Astrocyte of the spinal cord (primary cell): ENCODE measurements at regions not wholly inside any gene's neighbourhood (a gene's known extent, or its start where the extent isn't known, plus 50 kb on each side); places are given as distances from the start of the nearest gene placed in this dataset.

ENCODE experiments used
- DNase-seq: peaks from one replicate; pipeline ENCODE4 v3.0.0; 2011; ENCODE audit warnings: low read depth, low spot score
- H3K4me3 ChIP-seq: 2 replicates; pipeline ENCODE4 v1.5.1; 2011; ENCODE audit warnings: low read depth, mild to moderate bottlenecking, low read length, moderate library complexity
- CTCF ChIP-seq: IDR thresholded peaks from 2 replicates; pipeline ENCODE4 v1.5.1; 2012; ENCODE audit warnings: low read depth, mild to moderate bottlenecking, low read length, inconsistent platforms
- in situ Hi-C: cut with HindIII; loops from 2 replicates; pipeline ENCODE4 v1.10.0; 2017; ENCODE audit warnings: low sequenced_read_pairs

- no peak for TF ChIP-seq CTCF
- no peak for DNase-seq
- in situ Hi-C loops = no loop called here
- no peak overlapping the region for H3K4me3 ChIP-seq
These were observed 625.2 kb upstream of the PCDH20 start for GRCh38 chr13:62040806-62041205.

- TF ChIP-seq CTCF = no peak
- DNase-seq = no peak
- H3K4me3 ChIP-seq = no peak overlapping the region
- in situ Hi-C loops = no loop called here
These were observed 624.4 kb upstream of the PCDH20 start for GRCh38 chr13:62040078-62040477.

GRCh38 chr13:62038214-62038613, 622.6 kb upstream of the PCDH20 start:
- no peak for TF ChIP-seq CTCF
- H3K4me3 ChIP-seq = no peak overlapping the region
- DNase-seq = no peak
- in situ Hi-C loops = no loop called here

GRCh38 chr13:62035981-62036380, 620.3 kb upstream of the PCDH20 start:
- H3K4me3 ChIP-seq = no peak overlapping the region
- DNase-seq = no peak
- no peak for TF ChIP-seq CTCF
- in situ Hi-C loops = no loop called here

DNA sequence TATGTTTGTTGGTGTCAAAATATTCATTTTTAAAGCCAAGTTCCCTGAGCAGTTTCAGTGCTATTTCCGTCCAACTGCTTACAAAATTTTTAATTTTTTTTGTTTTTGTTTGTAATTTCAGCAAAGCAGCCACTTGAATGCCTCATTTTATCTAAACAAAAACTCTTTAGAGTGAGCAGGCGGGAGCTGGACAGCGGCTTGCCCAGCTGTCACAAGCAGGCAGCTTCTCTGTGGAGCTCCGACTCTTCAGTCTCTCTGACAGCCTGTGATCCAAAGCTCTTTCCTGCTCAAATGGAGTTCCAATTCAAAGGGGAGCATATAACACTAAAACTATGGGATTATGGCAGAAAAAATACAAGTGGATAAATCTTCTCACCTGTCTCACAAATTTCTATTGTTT, 618.3 kb upstream of the PCDH20 start:
- no peak for DNase-seq
- no peak overlapping the region for H3K4me3 ChIP-seq
- in situ Hi-C loops = no loop called here
- no peak for TF ChIP-seq CTCF

DNA sequence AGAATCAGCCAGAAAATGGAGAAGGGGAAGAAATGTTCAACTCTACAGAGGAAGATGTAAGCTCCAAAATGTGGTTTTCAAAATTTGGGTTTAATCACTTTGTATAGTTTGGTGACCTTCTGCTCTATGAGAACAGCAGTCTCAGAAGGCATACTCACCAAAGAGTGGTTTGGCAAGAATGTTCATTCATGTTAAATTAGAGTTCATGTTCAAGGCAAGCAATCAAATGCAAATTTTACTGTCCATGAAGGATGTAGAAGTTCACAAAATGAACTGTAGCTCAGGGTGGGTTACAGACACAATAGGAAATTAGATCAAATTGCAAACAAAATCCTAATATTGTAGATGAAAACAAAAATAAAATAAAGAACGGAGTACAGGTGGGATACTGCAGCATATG, 606.7 kb upstream of the PCDH20 start:
- in situ Hi-C loops = no loop called here
- DNase-seq = no peak
- no peak overlapping the region for H3K4me3 ChIP-seq
- TF ChIP-seq CTCF = no peak

DNA sequence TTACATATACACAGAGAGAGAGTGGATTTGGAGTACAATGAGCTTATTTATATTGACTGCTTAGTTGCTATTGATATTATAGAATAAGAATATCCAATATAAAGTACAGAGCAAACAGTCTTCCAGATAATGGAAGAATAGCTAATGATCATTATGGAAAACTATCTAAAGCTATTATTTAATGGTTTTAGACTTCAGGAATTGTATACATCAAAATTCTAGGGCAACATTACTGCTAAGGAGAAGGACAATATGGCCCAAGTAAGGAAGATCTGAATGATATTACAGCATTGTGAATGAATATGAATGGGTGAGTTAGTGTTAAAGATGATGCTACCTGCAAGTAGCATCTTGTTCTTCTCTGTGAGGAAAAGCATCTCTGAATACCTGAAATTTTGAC, 604.2 kb upstream of the PCDH20 start:
- no peak for DNase-seq
- no peak for TF ChIP-seq CTCF
- no peak overlapping the region for H3K4me3 ChIP-seq
- in situ Hi-C loops = no loop called here
